ENCODE measurements at regions not wholly inside any gene's neighbourhood (a gene's known extent, or its start where the extent isn't known, plus 50 kb on each side); places are given as distances from the start of the nearest gene placed in this dataset.

GRCh38 chr5:168093200-168093910 is 198.1 kb upstream of the WWC1 start:
- no peaks in the 10 kb centered on the region for H3K79me2 ChIP-seq (ENCODE audit: control insufficient read depth, insufficient read depth, low read length)
- no peak overlapping the region for H3K4me2 ChIP-seq (replicated peaks; ENCODE audit: low read depth, low read length, poor library complexity, severe bottlenecking)
- H3K9me3 ChIP-seq (ENCODE audit: control extremely low read depth in 1 of 3, control insufficient read depth in 2 of 3, insufficient read depth in 1 of 3, low read length in 2 of 3), result peaks cover 0 to 3% (median 0%) of the 10 kb centered on the region in 3 donors
- Mint-ChIP-seq H3K27me3 (no peaks in the 10 kb centered on the region), H3K4me1 (no peaks in the 10 kb centered on the region), H3K9me3 (ENCODE audit: insufficient read depth) (no peaks in the 10 kb centered on the region), H3K27ac (no peak overlapping the region), H3K4me3 (no peak overlapping the region)
- no peak overlapping the region for H3K4me3 ChIP-seq (ENCODE audit: control extremely low read depth in 1 of 5, extremely low read depth in 1 of 5, insufficient read depth in 1 of 5, low read depth in 2 of 5, low read length in 4 of 5)
- no peak overlapping the region for H2AFZ ChIP-seq (ENCODE audit: insufficient read depth, low read depth, low read length, poor library complexity, severe bottlenecking)
- no peaks in the 10 kb centered on the region for H3K27me3 ChIP-seq (replicated peaks in 1 of 4; ENCODE audit: control extremely low read depth in 1 of 4, control insufficient read depth in 3 of 4, insufficient read depth in 4 of 4, low read length in 3 of 4)
- no peaks in the 10 kb centered on the region for H3K36me3 ChIP-seq (replicated peaks in 1 of 2; ENCODE audit: control extremely low read depth in 1 of 2, control insufficient read depth in 1 of 2, extremely low read depth in 1 of 2, insufficient read depth in 2 of 2, low read length in 1 of 2)
- ChIA-PET CTCF (no interaction called here), POLR2A (no interaction called here)
- 60% methylated on average over 1 of the region's 5 CpGs for WGBS (ENCODE audit: insufficient coverage)
- H3K9ac ChIP-seq (ENCODE audit: low read length), result no peak overlapping the region
- DNase-seq (no peak), ATAC-seq (ENCODE audit: low read depth) (no peak)
- intact Hi-C loops (cut with micrococcal nuclease), result no loop called here
- no peak for TF ChIP-seq EZH2 (IDR thresholded peaks at IDR 0.05; ENCODE audit: borderline replicate concordance, insufficient read depth, low read depth, low read length, poor library complexity, severe bottlenecking)
- no peak for TF ChIP-seq CTCF (IDR thresholded peaks at IDR 0.05)
- no peaks in the 10 kb centered on the region for H4K20me1 ChIP-seq (ENCODE audit: control insufficient read depth, insufficient read depth, low read length, poor library complexity, severe bottlenecking)
- H3K4me1 ChIP-seq (ENCODE audit: control insufficient read depth in 2 of 2, insufficient read depth in 2 of 2, low read length in 2 of 2), result no peaks in the 10 kb centered on the region
- H3K27ac ChIP-seq (ENCODE audit: low read length in 2 of 2), result no peak overlapping the region

- POLR2A ChIA-PET, result no interaction called here
- no peak for DNase-seq
- no peaks in the 10 kb centered on the region for H3K4me1 ChIP-seq (ENCODE audit: control insufficient read depth in 2 of 2, insufficient read depth in 2 of 2, low read length in 2 of 2)
- no peaks in the 10 kb centered on the region for H3K27me3 Mint-ChIP-seq
- no peak overlapping the region for H3K4me2 ChIP-seq (replicated peaks; ENCODE audit: low read depth, low read length, poor library complexity, severe bottlenecking)
- no peak for TF ChIP-seq EZH2 (IDR thresholded peaks at IDR 0.05; ENCODE audit: borderline replicate concordance, insufficient read depth, low read depth, low read length, poor library complexity, severe bottlenecking)
- no peak overlapping the region for H3K4me3 Mint-ChIP-seq
- H3K4me1 Mint-ChIP-seq, result no peaks in the 10 kb centered on the region
- no CpG with 5 or more reads among the region's 1 CpG for WGBS (ENCODE audit: insufficient coverage)
- ATAC-seq (ENCODE audit: low read depth), result no peak
- peaks cover 0 to 4% (median 0%) of the 10 kb centered on the region in 3 donors for H3K9me3 ChIP-seq (ENCODE audit: control extremely low read depth in 1 of 3, control insufficient read depth in 2 of 3, insufficient read depth in 1 of 3, low read length in 2 of 3)
- no peak overlapping the region for H3K9ac ChIP-seq (ENCODE audit: low read length)
- no peaks in the 10 kb centered on the region for H3K27me3 ChIP-seq (replicated peaks in 1 of 4; ENCODE audit: control extremely low read depth in 1 of 4, control insufficient read depth in 3 of 4, insufficient read depth in 4 of 4, low read length in 3 of 4)
- H3K9me3 Mint-ChIP-seq (ENCODE audit: insufficient read depth), result no peaks in the 10 kb centered on the region
- no peaks in the 10 kb centered on the region for H3K79me2 ChIP-seq (ENCODE audit: control insufficient read depth, insufficient read depth, low read length)
- no peaks in the 10 kb centered on the region for H3K36me3 ChIP-seq (replicated peaks in 1 of 2; ENCODE audit: control extremely low read depth in 1 of 2, control insufficient read depth in 1 of 2, extremely low read depth in 1 of 2, insufficient read depth in 2 of 2, low read length in 1 of 2)
- CTCF ChIA-PET, result no interaction called here
- H2AFZ ChIP-seq (ENCODE audit: insufficient read depth, low read depth, low read length, poor library complexity, severe bottlenecking), result no peak overlapping the region
- H3K27ac Mint-ChIP-seq, result no peak overlapping the region
- H3K27ac ChIP-seq (ENCODE audit: low read length in 2 of 2), result no peak overlapping the region
- no peaks in the 10 kb centered on the region for H4K20me1 ChIP-seq (ENCODE audit: control insufficient read depth, insufficient read depth, low read length, poor library complexity, severe bottlenecking)
- intact Hi-C loops (cut with micrococcal nuclease), result no loop called here
- H3K4me3 ChIP-seq (ENCODE audit: control extremely low read depth in 1 of 5, extremely low read depth in 1 of 5, insufficient read depth in 1 of 5, low read depth in 2 of 5, low read length in 4 of 5), result no peak overlapping the region
Measured at GRCh38 chr5:168096525-168096924, 194.9 kb upstream of the WWC1 start.
